Common myeloid progenitor, CD34-positive (primary cell): ENCODE measurements at regions not wholly inside any gene's neighbourhood (a gene's known extent, or its start where the extent isn't known, plus 50 kb on each side); places are given as distances from the start of the nearest gene placed in this dataset.

Experiments used
- CTCF ChIA-PET: fragments of 350-600 bp; sonication (Branson Sonifier 250); formaldehyde crosslinking; loops from one replicate; lab custom pipeline; 2021; ENCODE audit warnings: antibody characterized with exemption; lab: Charles Lee
- POLR2A ChIA-PET: fragments of 350-600 bp; sonication (Branson Sonifier 250); formaldehyde crosslinking; loops from one replicate; lab custom pipeline; 2021; ENCODE audit warnings: antibody characterized with exemption; lab: Charles Lee
- DNase-seq, 3 donors: peaks; one replicate each; pipeline versions ENCODE4 v3.0.0 to v3.0.0-alpha.2; 2013
- H3K27ac ChIP-seq, 2 experiments: 1 replicate in 1 of 2; 2 replicates in 1 of 2; pipeline ENCODE4 v1.7.0; 2013; ENCODE audit warnings: inconsistent platforms in 2 of 2, low read length in 2 of 2, mild to moderate bottlenecking in 2 of 2, low read depth in 1 of 2, moderate library complexity in 1 of 2; ENCODE audit not compliant: severe bottlenecking in 2 of 2, insufficient read depth in 1 of 2, poor library complexity in 1 of 2
- H3K27me3 ChIP-seq, 5 experiments: replicated peaks in 2 of 5; 1 replicate in 3 of 5; 2 replicates in 2 of 5; pipeline versions ENCODE4 v1.6.1 to v1.7.0; 2013; ENCODE audit warnings: low read length in 4 of 5, mild to moderate bottlenecking in 2 of 5, moderate library complexity in 2 of 5, inconsistent platforms in 1 of 5; ENCODE audit not compliant: insufficient read depth in 5 of 5, control insufficient read depth in 4 of 5
- H3K36me3 ChIP-seq, 4 experiments: 1 replicate in 2 of 4; 2 replicates in 2 of 4; pipeline versions ENCODE4 v1.6.1 to v1.7.0; 2013; ENCODE audit warnings: low read length in 3 of 4, control low read depth in 1 of 4, mild to moderate bottlenecking in 1 of 4; ENCODE audit not compliant: control insufficient read depth in 4 of 4, insufficient read depth in 4 of 4
- H3K4me1 ChIP-seq, 4 experiments: 1 replicate in 3 of 4; 2 replicates in 1 of 4; pipeline versions ENCODE4 v1.6.1 to v1.7.1; 2013; ENCODE audit warnings: low read length in 3 of 4, mild to moderate bottlenecking in 3 of 4, control low read depth in 1 of 4, inconsistent platforms in 1 of 4, moderate library complexity in 1 of 4; ENCODE audit not compliant: control insufficient read depth in 4 of 4, insufficient read depth in 4 of 4; ENCODE audit errors: control extremely low read depth in 1 of 4
- H3K4me3 ChIP-seq, 7 experiments: 1 replicate in 4 of 7; 2 replicates in 3 of 7; pipeline versions ENCODE4 v1.5.1 to v1.7.0; 2013; ENCODE audit warnings: mild to moderate bottlenecking in 7 of 7, low read length in 6 of 7, moderate library complexity in 6 of 7, inconsistent platforms in 2 of 7, low read depth in 2 of 7, control low read depth in 1 of 7; ENCODE audit not compliant: insufficient read depth in 4 of 7, control insufficient read depth in 1 of 7; ENCODE audit errors: extremely low read depth in 1 of 7
- H3K9me3 ChIP-seq, 5 experiments: 1 replicate in 4 of 5; 2 replicates in 1 of 5; pipeline versions ENCODE4 v1.6.1 to v1.7.1; 2013; ENCODE audit warnings: low read length in 4 of 5, mild to moderate bottlenecking in 2 of 5, inconsistent platforms in 1 of 5, low read depth in 1 of 5, moderate library complexity in 1 of 5; ENCODE audit not compliant: control insufficient read depth in 4 of 5, insufficient read depth in 2 of 5; ENCODE audit errors: control extremely low read depth in 1 of 5
- WGBS: methylation state at CpG from one replicate; pipeline ENCODE4 v1.1.5; 2013; ENCODE audit not compliant: insufficient coverage; 5-methylcytosine and 5-hydroxymethylcytosine counted together

DNA sequence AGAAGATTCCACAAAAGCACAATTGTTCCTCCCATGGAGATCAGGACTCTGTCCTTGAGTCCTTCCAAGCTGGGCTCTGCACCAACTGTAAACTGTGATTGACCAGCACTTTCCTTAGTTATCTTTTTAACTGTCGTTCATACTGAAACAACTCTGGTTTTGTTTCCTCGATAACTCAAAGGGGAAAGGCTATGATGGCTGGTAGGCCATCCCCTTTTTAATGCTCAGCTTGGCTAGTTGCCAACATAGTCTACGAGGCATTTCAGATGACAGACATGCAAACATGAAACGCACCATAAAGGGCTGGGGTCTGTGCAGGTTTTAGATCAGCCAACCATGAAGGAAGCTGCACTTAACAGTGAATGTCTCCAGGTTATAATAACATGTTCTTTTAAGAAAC, 497.1 kb upstream of the ARID1B start:
- ChIA-PET POLR2A (interaction anchor here (1.8 kb wide), 1 partner anchor 143 kb away, joined by 3 read pairs; no protein-coding TSS in a partner anchor), CTCF (interaction anchor here (1.2 to 1.6 kb wide), 3 partner anchors 9 to 23 kb away, joined by 3 to 5 read pairs (median 3); no protein-coding TSS in a partner anchor)
- 8% methylated on average over 4 of the region's 4 CpGs for WGBS

DNA sequence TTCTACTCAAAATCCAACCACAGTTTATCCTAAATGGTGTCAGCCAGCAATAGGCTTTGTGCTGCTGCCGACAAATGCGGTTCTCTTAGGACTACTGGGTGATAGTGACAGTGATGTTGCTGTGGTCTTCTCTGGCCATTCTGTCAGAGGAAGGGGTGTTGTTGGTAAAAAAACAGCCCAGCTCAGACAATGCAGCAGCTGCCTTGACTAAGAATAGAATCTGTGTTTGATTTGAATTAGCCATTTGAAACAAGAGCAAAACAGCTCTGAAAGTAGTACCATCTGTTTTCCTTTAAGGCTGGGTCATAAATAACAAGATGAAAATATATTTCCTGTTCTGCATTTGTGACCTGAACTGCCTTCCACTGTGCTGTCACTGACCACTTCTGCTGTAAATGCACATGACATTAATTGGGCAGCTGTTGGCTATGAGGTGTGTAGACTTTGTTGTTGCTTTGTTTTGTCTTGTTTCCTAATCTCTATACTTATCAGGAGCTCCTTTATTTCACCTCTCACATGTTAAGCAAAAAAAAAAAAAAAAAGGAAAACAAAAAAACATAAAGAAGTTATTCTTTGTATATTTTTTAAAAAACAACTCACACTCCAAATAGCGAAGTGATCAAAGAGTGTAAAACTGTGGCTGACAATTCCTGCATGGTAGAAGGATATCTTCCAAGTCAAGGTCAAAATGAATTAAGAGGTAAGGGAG, 497.8 kb upstream of the ARID1B start:
- H3K36me3 ChIP-seq = peaks cover 0 to 17% (median 0%) of the 10 kb centered on the region in 4 experiments
- peak overlapping the region in 6 of 7 experiments; percentile 19 to 73 (median 57) for H3K4me3 ChIP-seq
- POLR2A ChIA-PET = interaction anchor here (0.7 to 1.8 kb wide), 2 partner anchors 144 to 428 kb away, joined by 3 read pairs; no protein-coding TSS in a partner anchor
- DNase-seq = peak; percentile 39 to 93 (median 86)
- H3K27ac ChIP-seq = peak overlapping the region; percentile 36 to 79
- peaks cover 0 to 23% (median 6%) of the 10 kb centered on the region in 5 experiments for H3K9me3 ChIP-seq
- CTCF ChIA-PET = interaction anchor here (1.0 to 1.6 kb wide), 4 partner anchors 9 to 120 kb away, joined by 3 to 5 read pairs (median 3); no protein-coding TSS in a partner anchor
- peaks cover 12 to 44% (median 33%) of the 10 kb centered on the region in 4 experiments for H3K4me1 ChIP-seq
- no peaks in the 10 kb centered on the region for H3K27me3 ChIP-seq
- 0% methylated on average over 2 of the region's 3 CpGs for WGBS

More for the DNA sequence above, 497.1 kb upstream of the ARID1B start:
- peak; percentile 37 to 79 (median 75) for DNase-seq
- Histone ChIP-seq H3K27me3 (no peaks in the 10 kb centered on the region), H3K9me3 (peaks cover 0 to 20% (median 5%) of the 10 kb centered on the region in 5 experiments), H3K36me3 (peaks cover 0 to 11% (median 0%) of the 10 kb centered on the region in 4 experiments), H3K27ac (peak overlapping the region; percentile 36 to 79), H3K4me3 (peak overlapping the region in 5 of 7 experiments; percentile 35 to 73 (median 58)), H3K4me1 (peaks cover 12 to 44% (median 33%) of the 10 kb centered on the region in 4 experiments)

DNA sequence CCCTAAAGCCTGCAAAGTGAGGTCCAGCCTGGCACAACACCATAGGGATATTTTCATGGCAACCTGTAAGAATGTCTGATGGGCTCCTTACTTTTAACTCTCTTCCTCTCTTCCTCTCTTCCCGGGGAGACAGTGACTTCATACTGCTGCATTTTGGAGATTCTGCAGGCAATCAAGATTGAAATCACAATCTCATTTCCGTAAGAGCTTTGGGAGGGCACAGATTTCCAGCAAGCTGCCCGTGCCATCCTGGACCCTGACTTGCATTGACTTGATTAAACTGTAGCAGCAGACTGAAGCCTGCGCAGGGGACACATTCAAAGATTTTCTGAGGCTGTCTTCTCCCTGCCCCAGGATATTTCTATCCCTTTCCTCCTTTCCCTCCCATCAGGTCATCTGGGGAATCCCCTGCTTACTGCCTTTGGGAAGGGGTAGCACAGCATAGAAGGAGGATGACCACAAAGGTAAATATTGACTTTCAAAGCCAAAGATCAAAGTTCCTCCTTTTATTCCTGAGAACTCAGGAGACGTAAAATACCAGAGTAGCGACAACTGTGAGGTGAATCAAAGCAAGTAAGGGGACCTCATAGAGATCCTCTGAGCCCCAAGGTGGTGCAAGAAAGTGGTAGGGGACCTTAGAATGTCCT, 504.0 kb upstream of the ARID1B start:
- ChIA-PET POLR2A (no interaction called here), CTCF (no interaction called here)
- WGBS = 91% methylated on average over 5 of the region's 6 CpGs

DNA sequence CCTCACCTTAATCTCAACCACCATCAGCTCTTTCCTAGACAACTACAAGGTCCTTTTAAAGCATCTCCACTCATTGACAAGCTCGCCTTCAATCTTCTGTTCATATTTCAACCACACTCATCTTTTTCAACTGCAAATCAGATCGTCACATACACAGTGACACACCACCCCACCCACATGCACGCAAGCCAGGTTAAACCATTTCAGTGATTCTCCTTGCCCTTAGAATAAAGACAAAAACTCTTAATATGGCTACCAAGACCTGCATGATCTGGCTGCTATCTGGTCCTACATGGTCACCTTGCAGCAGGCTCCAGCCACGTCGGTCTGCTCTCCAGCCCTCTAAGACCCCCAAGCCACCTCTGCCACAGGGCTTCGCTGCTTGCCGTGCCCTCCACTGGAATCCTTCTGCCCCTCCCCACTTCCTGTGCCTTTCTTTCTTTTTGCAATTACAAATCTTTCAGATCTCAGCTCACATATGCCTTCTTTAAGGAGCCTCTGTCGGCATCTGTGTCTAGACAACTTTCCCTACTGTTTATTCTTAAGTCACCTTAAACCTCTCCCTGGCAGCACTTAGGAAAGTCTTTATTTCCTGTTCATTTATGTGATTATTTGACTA, 507.3 kb upstream of the ARID1B start:
- no peak for DNase-seq
- Histone ChIP-seq H3K27me3 (no peaks in the 10 kb centered on the region), H3K36me3 (peaks cover 0 to 33% (median 7%) of the 10 kb centered on the region in 4 experiments), H3K9me3 (peaks cover 0 to 17% (median 2%) of the 10 kb centered on the region in 5 experiments), H3K27ac (no peak overlapping the region), H3K4me3 (peak overlapping the region in 1 of 7 experiments; percentile 40), H3K4me1 (peaks cover 10 to 44% (median 20%) of the 10 kb centered on the region in 4 experiments)
- WGBS = 88% methylated on average over 8 of the region's 8 CpGs
- ChIA-PET POLR2A (no interaction called here), CTCF (interaction anchor here (0.9 to 1.3 kb wide), 2 partner anchors 9 to 85 kb away, joined by 3 read pairs; no protein-coding TSS in a partner anchor)

More for the DNA sequence above, 504.0 kb upstream of the ARID1B start:
- peaks cover 9 to 42% (median 22%) of the 10 kb centered on the region in 4 experiments for H3K4me1 ChIP-seq
- no peak for DNase-seq
- peaks cover 0 to 28% (median 0%) of the 10 kb centered on the region in 4 experiments for H3K36me3 ChIP-seq
- peak overlapping the region in 1 of 7 experiments; percentile 7 for H3K4me3 ChIP-seq
- H3K27ac ChIP-seq = no peak overlapping the region
- peaks cover 0 to 9% (median 3%) of the 10 kb centered on the region in 5 experiments for H3K9me3 ChIP-seq
- no peaks in the 10 kb centered on the region for H3K27me3 ChIP-seq

DNA sequence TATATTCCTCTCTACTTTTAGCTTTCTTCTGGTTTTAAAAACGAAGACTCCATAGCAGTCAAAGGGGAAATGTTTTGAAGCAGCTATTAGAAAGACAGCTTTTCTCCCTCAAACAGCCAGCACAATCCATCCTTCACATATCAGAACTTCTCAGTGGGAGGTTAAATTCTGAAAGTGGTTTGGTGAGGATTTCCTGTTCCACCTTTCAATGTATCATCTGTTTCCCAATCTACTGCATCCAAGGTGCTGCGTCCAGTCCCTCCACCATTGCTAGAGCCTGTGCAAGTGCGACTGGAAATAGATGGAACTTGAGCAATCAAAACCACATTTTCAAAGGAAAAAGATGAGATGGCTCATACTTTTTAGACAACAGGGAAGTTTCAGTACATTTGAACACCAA, 508.3 kb upstream of the ARID1B start:
- H3K9me3 ChIP-seq = peaks cover 0 to 15% (median 2%) of the 10 kb centered on the region in 5 experiments
- ChIA-PET CTCF (interaction anchor here (0.9 kb wide), 1 partner anchor 84 kb away, joined by 3 read pairs; no protein-coding TSS in a partner anchor), POLR2A (no interaction called here)
- peaks cover 10 to 44% (median 20%) of the 10 kb centered on the region in 4 experiments for H3K4me1 ChIP-seq
- H3K27me3 ChIP-seq = no peaks in the 10 kb centered on the region
- H3K27ac ChIP-seq = peak overlapping the region in 1 of 2 experiments; percentile 55
- peak in 2 of 3 donors; percentile 62 to 72 for DNase-seq
- 0% methylated on average over 2 of the region's 3 CpGs for WGBS
- peak overlapping the region in 4 of 7 experiments; percentile 6 to 16 (median 10) for H3K4me3 ChIP-seq
- H3K36me3 ChIP-seq = peaks cover 0 to 25% (median 9%) of the 10 kb centered on the region in 4 experiments

DNA sequence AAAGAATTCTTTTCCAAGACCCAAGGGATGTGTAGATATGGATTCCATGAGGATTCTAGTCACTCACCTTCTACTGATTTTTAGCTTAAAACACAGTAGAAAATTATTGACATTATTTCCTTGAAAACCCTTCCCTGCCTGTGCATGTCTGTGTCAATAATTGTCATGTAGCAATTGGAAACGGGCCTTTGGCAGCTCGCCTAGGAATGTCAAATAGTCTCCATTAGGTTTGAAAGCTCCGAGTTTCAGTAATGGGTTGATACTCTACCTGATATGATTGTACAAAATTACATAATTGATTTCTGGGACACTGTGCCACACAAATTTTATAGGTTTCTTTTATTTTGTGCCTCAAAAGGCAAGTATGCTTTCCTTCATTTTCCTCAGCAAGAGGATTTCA, 515.2 kb upstream of the ARID1B start:
- H3K27ac ChIP-seq = no peak overlapping the region
- CTCF ChIA-PET = interaction anchor here (0.7 to 0.9 kb wide), 2 partner anchors 10 to 165 kb away, joined by 3 read pairs; no protein-coding TSS in a partner anchor
- no peaks in the 10 kb centered on the region for H3K27me3 ChIP-seq
- no CpG with 5 or more reads among the region's 3 CpGs for whole genome bisulfite sequencing
- POLR2A ChIA-PET = no interaction called here
- peaks cover 0 to 2% (median 0%) of the 10 kb centered on the region in 4 experiments for H3K4me1 ChIP-seq
- no peak for DNase-seq
- H3K9me3 ChIP-seq = peaks cover 0 to 16% (median 2%) of the 10 kb centered on the region in 5 experiments
- no peak overlapping the region for H3K4me3 ChIP-seq
- H3K36me3 ChIP-seq = peaks cover 4 to 33% (median 9%) of the 10 kb centered on the region in 4 experiments
